Stimulated activated CD8-positive, alpha-beta memory T cell treated with anti-CD3 and anti-CD28 coated beads, Interleukin-15, amount 100 ng/mL, for 24 hours (primary cell): ENCODE measurements at regions not wholly inside any gene's neighbourhood (a gene's known extent, or its start where the extent isn't known, plus 50 kb on each side); places are given as distances from the start of the nearest gene placed in this dataset.

Source experiments
- DNase-seq: peaks from one replicate; pipeline ENCODE4 v3.0.0-alpha.2; 2020; ENCODE audit warnings: low read depth

DNA sequence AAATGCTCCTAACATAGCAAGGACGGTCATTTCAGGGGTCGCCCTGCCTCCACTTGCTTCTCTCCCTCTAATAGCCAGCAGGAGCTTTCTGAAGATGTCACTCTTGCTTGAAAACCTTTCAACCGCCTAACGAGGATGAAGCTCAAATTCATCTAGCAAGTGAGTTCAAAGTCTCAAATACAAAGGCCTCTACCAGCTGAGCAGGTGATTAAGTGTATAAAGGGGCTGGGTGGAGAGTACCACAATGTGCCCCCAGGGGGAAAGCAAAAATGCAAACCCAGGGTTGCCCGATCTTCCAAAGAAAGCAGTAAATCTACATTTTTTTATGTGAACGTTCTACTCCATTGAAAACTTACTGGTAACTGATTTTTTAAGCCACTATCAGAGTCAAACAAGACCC lies 50.4 kb upstream of the GRIP2 start:
- no peak for DNase-seq

DNA sequence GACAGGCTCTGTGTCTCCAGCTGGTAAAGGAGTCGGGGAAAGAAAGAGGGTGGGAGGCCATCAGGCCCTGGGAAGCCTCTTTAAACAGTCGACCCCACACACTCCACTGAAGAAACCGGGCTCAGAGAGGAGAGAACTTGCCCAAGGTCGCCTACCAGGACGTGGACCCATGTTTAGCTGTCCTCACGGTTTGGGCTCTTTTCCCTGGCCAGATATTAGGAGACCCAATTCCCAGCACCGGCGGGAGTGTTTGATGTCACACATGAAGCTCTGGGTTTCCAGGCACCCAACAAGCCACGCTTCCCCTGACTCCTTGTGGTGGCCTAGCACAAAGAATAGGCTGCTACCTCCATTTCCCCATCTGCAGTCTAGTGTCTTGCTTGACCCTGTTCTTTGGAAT lies 52.2 kb upstream of the GRIP2 start:
- no peak for DNase-seq

DNA sequence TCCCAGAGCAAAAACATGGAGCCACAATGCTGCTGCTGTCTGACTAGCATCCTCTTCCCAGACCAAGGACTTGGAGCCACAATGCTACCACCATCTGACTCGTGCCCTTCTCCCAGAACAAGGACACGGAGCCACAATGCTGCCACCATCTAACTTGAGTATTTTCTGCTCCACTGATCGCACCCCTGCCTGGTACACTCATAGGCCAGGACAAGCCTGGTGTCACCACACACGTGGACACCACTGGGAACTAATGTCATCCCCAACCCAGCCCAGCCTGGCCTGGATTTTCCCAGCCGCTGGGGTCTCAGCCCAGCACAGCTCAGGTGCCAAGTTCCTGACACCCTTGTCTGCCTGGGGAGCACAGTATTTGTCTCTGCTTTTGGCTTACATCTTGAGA lies 52.7 kb upstream of the GRIP2 start:
- no peak for DNase-seq

GRCh38 chr3:14594234-14594633 lies 54.1 kb upstream of the GRIP2 start:
- no peak for DNase-seq

GRCh38 chr3:14595561-14595960 lies 55.4 kb upstream of the GRIP2 start:
- DNase-seq = no peak

GRCh38 chr3:14597266-14597665 lies 54.3 kb upstream of the CCDC174 start:
- no peak for DNase-seq

- DNase-seq = peak; percentile 2
Observed at GRCh38 chr3:14598143-14598569, 53.4 kb upstream of the CCDC174 start.

DNA sequence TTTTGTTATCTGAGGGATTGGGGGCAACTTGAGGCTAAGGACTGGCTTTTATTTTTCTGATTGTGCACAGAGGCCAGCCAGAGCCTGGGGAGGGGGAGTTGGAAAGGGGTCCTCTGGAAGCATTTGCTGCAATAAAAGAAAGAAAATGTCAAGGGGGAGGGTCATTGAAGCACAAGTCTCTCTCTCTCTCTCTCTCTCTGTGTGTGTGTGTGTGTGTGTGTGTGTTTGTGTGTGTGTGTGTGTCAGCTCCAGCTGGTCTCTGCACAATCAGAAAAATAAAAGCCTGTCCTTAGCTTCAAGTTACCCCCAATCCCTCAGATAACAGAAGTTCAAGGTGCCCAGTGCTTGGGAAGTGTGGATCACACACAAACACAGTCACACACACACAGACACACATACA lies 52.1 kb upstream of the CCDC174 start:
- DNase-seq = no peak

DNA sequence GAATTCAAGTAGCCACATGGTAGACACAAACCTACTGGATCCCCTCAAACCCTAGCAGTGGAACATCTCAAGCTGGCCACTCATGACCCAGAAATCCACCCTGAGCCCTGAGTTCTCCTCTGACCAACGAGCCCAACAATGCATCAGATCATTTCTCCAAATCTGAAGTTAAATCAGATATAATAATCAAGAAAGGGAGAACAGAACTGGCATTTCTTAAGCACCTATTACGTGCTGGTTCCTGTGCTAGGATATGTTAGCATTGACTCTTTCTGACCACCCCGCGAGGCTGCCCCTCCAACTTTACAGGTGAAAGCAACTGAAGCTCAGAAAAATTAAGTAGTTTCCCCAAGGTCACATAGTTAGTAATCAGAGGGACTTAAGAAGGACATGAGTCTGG lies 51.5 kb upstream of the CCDC174 start:
- DNase-seq = no peak

DNA sequence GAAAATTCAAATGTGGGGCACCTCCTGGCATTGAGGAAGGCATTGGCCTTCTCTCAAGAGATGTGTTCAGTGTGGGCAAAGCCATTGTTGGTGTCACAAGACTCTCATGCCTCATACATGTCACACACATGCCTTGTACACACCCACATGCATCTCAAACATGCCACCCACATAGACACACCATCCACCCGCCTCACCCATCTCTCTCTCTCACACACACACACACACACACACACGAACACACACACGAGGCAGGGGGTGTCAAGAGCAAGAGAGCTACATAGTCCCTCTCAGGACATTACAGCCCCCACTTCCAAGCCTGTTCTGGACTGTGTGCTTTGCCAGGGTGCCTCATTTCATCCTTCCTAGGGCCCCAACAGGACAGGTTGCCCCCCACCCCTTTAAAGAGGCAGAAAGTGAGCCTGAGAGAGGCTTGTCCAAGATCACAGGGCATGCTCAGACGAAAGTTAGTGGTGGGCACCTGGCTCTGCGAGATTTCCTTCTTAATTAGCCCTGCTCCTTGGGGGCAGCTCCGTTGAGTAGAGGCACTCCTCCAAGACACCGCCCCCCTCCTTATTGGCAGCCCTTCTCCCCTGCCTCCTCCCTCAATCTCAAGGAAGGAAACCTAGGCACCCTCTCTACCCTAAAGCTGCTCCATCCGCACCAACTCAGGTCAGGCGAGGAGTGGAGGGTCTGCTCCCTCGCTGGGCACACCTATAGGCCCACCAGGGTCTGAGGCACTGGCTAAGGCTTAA lies 50.5 kb upstream of the CCDC174 start:
- no peak for DNase-seq

- no peak for DNase-seq
Observed at GRCh38 chr3:14601692-14602005, 49.9 kb upstream of the CCDC174 start.
